GM23248 (cell line): ENCODE measurements at regions not wholly inside any gene's neighbourhood (a gene's known extent, or its start where the extent isn't known, plus 50 kb on each side); places are given as distances from the start of the nearest gene placed in this dataset.

Experiments used
- EZH2 ChIP-seq: fragments of 200-600 bp; sonication (generic); IDR thresholded peaks from 2 replicates; pipeline ENCODE4 v1.6.1; 2018; ENCODE audit warnings: antibody characterized with exemption, mild to moderate bottlenecking; ENCODE audit not compliant: insufficient read depth, poor library complexity, severe bottlenecking
- EZH2phosphoT487 ChIP-seq: fragments of 200-600 bp; sonication (generic); IDR thresholded peaks from 2 replicates; pipeline ENCODE4 v1.6.1; 2018; ENCODE audit warnings: antibody characterized with exemption, moderate library complexity, mild to moderate bottlenecking, low read depth; ENCODE audit not compliant: insufficient read depth

- TF ChIP-seq EZH2phosphoT487 (no peak), EZH2 (no peak)
These were observed 116.0 kb upstream of the PFKP start for GRCh38 chr10:2951235-2951835.
